Stimulated activated CD8-positive, alpha-beta memory T cell treated with anti-CD3 and anti-CD28 coated beads, Interleukin-12 subunit alpha, Interleukin-12 subunit beta, amount 100 ng/mL, for 24 hours (primary cell): ENCODE measurements at regions not wholly inside any gene's neighbourhood (a gene's known extent, or its start where the extent isn't known, plus 50 kb on each side); places are given as distances from the start of the nearest gene placed in this dataset.

Experiments
- DNase-seq: peaks from one replicate; pipeline ENCODE4 v3.0.0-alpha.2; 2020; ENCODE audit errors: extremely low read depth

DNA sequence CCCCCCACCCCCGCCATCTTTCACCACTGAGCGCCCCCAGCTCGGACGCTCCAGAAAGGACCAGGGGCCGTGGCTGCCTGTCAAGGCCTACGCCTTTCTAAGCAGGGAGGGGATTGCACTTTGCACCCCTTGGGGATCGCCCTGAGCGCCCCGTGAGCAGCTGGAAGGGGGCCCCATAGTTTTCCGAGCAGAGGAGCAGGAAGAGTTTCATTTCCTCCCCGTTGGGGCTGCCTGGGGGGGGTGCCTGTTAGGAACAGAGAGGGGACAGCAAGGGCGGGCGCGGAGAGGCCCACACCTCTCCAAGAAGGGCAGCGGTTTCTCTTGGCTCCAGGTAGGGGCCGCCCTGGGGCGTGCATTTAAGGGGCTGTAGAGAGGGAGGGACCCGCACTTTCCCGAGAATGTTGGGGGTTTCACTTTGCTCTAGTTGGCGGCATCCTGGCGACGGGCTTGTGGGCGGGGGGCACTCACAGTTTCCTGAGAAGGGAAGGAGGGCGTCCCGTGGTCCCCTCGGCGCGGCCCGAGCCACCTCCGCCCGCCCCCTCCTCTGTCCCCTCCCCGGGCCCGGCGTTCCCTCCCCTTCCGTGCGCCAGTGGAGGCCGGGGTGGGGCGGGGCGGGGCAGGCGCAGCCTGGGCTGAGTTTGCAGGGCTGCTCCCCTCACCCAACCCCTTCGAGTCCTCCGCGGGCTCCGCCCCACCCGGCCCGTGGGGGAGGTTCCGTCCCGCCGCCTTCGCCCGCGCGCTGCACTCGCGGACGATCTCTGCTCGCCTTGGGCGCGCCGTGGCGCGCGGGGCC is 82.3 kb upstream of the CD99 start:
- DNase-seq, result peak; percentile 75

GRCh38 chrX:2607113-2607512 is 84.0 kb upstream of the CD99 start:
- DNase-seq, result no peak

DNA sequence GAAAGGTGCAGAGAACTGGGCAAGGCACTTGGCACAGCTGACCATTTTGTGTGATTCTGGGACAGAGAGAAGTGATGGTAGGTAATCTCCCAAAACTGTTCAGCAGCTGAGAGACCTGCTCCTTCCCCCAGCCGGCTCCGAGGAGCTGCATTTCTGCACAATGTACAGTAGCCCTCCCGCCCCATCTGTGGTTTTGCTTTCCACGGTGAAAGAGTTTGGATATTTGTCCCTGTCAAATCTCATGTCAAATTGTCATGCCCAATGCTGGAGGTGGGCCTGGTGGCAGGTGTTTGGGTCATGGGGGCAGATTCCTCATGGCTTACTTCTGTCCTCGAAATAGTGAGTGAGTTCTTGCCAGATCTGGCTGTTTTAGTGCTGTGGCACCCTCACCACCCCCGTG is 90.5 kb upstream of the CD99 start:
- DNase-seq, result no peak

- DNase-seq, result no peak
Observed at GRCh38 chrX:2596555-2597255, 94.4 kb upstream of the CD99 start.

DNA sequence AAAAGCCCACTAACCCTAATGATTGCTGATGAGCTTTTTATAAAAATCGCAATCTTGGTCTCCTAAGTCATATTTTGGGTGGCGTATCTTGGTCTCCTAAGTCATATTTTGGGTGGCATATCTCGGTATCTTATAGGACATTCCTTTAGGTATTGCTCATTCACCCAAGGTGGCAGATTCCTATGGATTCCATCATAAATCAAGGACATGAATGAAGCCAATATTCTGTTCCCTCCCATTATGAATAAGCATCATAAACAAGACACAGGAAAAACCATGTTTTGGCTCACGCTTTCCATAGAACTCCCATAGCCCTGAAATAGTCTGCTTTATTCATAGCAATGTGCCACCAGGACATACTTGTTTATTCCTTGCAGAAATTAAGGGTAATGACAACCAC is 95.0 kb upstream of the CD99 start:
- DNase-seq, result no peak

- no peak for DNase-seq
Observed at GRCh38 chrX:2595258-2595657, 94.5 kb upstream of the DHRSX start.

- no peak for DNase-seq
Observed at GRCh38 chrX:2594491-2594890, 93.7 kb upstream of the DHRSX start.

DNA sequence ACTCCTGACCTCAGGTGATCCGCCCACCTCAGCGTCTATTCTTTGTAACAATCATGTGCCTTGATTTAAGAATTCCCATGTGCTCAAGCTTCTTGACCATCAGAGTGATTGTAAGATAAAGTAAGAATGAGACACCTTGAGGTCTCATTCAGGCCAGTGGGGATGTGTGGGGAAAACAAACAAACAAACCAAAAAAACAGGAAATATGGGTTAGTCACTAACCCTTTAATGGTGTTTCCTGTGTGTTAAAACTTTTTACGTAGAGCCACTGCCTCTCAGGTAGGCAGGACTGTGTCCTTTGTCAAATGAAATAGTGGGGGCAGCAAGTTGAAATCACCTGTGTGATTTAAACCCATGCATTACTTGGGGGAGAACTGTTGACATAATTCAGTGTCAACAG is 91.5 kb upstream of the DHRSX start:
- no peak for DNase-seq

DNA sequence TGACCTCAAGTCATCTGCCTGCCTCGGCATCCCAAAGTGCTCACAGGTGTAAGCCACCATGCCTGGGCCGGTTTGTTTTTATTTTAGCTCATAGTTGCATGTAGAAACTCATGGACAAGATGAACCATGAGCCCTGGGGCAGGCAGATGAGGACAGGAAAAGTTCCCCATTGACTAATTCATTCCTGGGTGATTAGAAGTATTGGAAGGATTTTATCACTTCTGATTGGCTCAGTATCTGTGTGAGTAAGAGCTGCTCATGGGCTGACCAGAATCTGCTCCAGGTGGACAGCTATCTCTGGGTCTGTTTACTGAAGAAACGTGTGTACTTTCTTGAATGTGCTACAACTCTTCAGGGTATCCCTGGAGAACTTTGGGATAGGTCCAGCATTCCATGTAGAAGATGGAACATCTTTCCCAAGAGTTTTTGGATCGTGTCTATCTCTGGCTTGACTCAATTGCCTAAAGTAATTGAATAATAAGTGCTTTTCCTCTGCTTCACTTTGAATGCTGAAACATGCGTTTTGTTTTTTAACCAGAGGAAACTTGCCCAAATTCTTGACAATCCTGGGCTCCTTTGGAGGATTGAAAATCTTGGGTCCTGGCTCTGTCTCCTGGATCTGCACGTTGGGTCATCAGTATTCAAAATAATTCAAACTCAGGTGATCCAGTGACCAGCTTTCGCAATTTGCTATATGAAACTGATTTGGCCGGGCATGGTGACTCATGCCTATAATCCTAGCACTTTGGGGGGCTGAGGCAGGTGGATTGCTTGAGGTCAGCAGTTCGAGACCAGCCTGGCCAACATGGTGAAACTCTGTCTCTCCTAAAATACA is 88.6 kb upstream of the DHRSX start:
- DNase-seq, result no peak

- no peak for DNase-seq
Observed at GRCh38 chrX:2588049-2588448, 87.3 kb upstream of the DHRSX start.

DNA sequence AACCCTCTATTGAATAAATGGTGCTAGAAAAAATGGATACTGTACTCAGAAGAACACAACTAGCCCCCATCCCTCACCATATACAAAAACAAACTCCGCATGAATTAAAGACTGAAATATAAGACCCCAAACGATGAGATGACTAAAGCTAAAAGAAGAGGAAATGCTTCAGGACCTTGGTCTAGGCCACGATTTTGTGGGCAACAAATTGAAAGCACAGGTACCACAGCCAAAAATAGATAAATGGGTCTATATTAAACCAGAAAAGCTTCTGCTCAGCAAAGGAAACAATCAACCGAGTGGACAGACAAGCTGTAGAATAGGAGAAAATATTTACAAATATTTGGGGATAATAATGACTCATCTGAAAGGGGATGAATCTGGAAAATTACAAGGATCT is 86.4 kb upstream of the DHRSX start:
- no peak for DNase-seq

DNA sequence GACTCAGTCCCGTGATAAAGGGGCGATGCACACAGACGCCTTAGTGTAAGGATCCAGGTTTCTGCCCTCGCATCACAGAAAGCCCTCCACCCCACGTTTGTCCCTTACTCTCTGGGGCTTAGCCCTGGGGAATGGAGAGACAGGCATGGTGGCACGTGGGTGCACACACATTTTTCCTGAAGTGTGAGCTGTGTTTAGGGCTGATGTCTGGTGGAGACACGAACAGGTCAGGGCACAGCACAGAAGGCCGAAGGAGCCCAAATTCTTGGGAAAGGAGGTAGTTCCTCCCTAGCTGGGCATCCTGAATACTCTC is 84.3 kb upstream of the DHRSX start:
- DNase-seq, result no peak

DNA sequence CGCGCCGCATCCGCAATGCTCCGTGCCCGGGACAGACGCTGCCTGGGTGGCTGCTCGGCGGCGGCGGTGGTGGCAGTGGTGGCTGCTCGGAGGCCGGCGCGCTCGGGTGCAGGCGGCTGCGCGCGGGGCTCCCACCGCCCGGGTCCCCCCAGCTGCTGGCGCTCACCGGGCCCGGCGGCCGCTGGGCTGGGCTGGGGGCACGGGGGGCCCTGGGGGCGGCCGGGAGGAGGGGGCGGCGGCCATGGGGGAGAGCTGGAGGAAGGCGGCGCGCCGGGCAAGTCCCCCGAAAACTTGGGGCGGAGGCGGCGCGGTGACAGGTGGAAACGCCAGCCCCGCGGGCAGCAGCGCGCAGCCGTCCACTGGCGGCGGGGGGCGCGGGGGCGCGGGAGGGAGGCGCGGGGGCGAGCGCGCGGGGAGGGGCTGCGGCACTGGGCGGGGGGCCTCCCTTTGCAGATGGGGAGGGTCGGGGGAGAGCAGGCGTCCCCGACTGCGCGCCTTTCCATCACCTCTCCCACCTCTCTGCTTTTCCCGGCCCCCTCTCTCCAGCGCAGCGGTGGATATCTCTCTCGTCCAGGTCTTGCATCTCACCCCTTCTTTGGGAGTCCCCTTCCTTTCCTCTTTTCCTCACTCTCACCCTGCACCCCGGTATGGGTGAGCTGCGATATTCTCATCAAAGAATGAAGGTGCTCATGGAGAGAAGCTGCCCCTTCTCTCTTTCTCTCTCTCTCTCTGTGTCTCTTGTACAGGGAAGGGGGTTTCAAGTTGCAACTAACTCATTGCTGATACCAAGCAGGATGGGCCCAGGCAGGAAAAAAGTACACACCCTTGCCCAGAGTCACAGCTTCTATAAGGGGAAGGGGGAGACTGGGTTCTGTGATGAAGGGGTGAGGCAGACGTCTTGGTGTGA is 83.7 kb upstream of the DHRSX start:
- DNase-seq, result no peak

DNA sequence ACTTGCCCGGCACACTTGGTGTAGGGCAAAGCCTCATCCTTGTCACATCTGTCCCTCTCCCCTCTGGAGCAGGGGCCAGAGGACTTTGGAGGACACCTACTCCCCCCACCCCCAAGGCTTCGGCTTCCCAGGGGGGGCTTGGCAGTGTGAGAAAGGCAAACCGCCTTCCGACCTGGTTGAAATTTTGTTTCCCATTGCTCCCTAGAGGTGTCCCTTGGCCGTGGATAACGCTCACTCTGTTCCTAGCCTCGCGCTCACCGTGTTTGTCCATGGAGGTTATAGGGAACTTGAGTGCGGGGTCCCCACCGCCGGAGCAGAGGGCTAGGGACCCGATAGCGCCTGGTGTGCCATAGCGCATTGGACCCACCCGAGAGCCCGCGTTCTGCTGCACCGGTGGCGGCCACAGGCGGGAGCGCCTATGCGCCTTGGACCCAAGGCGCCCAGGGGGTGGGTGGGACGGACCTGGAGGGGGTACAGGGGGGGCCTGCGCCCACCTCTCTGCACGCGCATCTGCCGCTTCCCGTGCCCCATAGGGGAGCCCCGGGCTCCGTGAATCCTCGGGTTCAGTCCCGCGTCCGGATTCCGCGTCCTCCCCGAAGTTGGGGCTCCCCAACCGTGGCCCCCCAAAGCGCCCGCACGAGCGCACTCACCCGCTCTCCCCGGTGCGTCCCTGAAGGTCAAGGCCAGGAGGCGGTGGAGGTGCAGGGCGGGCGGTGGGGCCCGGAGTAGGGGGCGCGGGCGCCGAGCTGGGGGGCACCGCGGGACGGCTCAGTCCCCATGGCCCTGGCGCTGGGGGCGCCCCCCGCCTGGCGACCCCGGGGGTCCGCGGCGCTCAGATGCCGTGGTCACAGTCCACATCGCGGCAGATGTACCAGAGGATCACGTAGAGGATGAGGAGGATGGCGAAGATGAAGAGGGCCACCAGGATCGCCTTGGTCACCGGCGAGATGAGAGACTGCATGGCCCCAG is 82.7 kb upstream of the DHRSX start:
- DNase-seq, result no peak

- no peak for DNase-seq
Observed at GRCh38 chrX:2582667-2583066, 81.9 kb upstream of the DHRSX start.

GRCh38 chrX:2581296-2581695 is 80.5 kb upstream of the DHRSX start:
- no peak for DNase-seq

GRCh38 chrX:2578864-2579263 is 78.1 kb upstream of the DHRSX start:
- DNase-seq, result no peak

DNA sequence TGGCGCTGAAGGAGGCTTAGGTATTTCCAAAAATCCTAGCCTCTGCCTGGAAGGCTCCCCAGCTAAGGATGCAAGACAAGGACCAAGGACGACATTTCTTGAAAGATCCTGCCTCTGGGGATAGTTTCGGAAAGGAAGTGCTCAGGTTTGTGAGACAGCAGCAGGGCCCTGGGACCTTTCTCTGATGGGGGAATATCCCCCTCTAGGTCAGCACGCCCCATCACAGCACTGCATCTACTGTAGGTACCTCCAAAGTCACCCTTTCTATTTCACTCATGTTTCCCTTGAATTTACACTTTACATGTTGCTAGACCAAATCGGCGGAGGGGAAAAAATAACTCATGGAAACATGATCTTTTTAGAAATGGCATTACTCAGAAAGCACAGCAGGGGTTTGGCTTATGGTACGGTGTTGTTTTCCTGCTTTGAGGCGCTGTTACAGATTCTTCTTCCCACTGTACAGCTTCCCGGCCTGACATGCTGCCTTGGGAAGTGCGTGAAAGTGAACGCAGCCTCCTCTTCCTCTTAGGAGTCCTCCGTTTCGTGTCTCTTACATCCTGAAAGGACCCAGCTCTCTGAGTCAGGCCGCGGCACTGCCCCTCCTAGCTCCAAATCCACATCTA is 77.2 kb upstream of the DHRSX start:
- no peak for DNase-seq

DNA sequence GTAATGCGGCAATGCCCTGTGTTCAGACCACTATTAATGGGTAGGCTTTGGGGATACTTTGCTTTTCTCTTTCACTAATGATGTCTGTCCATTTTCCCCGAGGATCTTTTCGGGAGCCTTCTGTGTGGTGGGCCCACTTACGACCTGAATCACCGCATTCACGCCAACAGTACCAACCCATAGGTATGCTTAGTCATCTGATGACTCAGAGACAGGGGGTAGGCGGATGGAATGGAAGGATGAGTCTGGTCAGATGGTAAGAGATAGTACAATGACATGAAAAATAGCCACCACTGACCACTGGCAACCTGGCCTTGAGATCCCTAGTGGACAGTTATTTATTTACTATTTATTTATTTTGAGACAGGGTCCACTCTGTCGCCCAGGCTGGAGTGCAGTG is 76.0 kb upstream of the DHRSX start:
- DNase-seq, result no peak

DNA sequence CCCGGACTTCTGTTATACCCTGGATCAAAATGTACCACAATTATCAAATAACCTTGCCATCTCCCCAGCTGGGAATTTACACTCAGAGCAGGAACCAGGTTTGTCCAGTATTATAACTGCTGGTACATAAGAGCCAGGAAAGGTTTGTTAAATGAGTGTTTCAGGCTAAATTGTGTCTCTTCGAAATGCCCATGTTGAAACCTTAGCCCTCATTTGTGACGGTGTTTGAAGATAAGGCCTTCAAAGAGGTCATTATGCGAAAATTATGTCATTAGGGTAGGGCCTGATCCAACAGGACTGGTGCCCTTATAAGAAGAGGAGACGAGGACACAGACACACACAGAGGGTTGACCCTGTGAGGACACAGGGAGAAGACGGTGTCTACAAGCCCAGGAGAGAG is 73.5 kb upstream of the DHRSX start:
- DNase-seq, result no peak
